IMR-90 (cell line): ENCODE measurements at regions not wholly inside any gene's neighbourhood (a gene's known extent, or its start where the extent isn't known, plus 50 kb on each side); places are given as distances from the start of the nearest gene placed in this dataset.

Source experiments
- ATAC-seq: fragments of 200-7000 bp; cut with Tn5 transposase; 2 replicates; pipeline ENCODE4 v1.9.1; 2020; ENCODE audit warnings: low read depth, mild to moderate bottlenecking, moderate library complexity
- BruUV-seq: library from RNA; stranded (reverse); fragments of 400-500 nt; replicated peaks from 2 replicates; lab custom pipeline; 2021; lab: Mats Ljungman, UMichigan
- CTCF ChIA-PET: fragments of 300-600 bp; formaldehyde crosslinking; extraction: SDS; loops from one replicate; lab custom pipeline; 2021; ENCODE audit warnings: antibody characterized with exemption; lab: Yijun Ruan, JAX
- POLR2A ChIA-PET: fragments of 300-600 bp; sonication (Branson Sonifier 250); formaldehyde crosslinking; loops from one replicate; lab custom pipeline; 2022; ENCODE audit warnings: antibody characterized with exemption; ENCODE audit not compliant: unreplicated experiment; lab: Charles Lee
- DNase-seq: peaks from one replicate; pipeline ENCODE4 v3.0.0; 2013
- H2AFZ ChIP-seq: replicated peaks from 2 replicates; pipeline ENCODE3; 2013; ENCODE audit warnings: low read length, mild to moderate bottlenecking; ENCODE audit not compliant: poor library complexity
- H2AK5ac ChIP-seq: 2 replicates; pipeline ENCODE4 v1.6.1; 2013; ENCODE audit warnings: low read depth, low read length, inconsistent platforms
- H2AK9ac ChIP-seq: replicated peaks from 2 replicates; pipeline ENCODE3; 2013; ENCODE audit warnings: mild to moderate bottlenecking, low read depth, low read length, moderate library complexity; ENCODE audit not compliant: poor library complexity
- H2BK120ac ChIP-seq: 2 replicates; pipeline ENCODE4 v1.6.1; 2013; ENCODE audit warnings: low read depth, low read length, inconsistent platforms
- H2BK15ac ChIP-seq: 3 replicates; pipeline ENCODE4 v1.6.1; 2013; ENCODE audit warnings: low read depth, low read length, inconsistent platforms
- H2BK20ac ChIP-seq: 2 replicates; pipeline ENCODE4 v1.6.1; 2013; ENCODE audit warnings: low read depth, mild to moderate bottlenecking, inconsistent platforms, low read length, moderate library complexity
- H2BK5ac ChIP-seq: 2 replicates; pipeline ENCODE4 v1.6.1; 2013; ENCODE audit warnings: mild to moderate bottlenecking, low read depth, low read length, inconsistent platforms; ENCODE audit not compliant: poor library complexity, severe bottlenecking
- H3K14ac ChIP-seq: replicated peaks from 2 replicates; pipeline ENCODE4 v1.6.1; 2013; ENCODE audit warnings: low read depth, low read length, inconsistent platforms
- H3K18ac ChIP-seq: 2 replicates; pipeline ENCODE4 v1.6.1; 2013; ENCODE audit warnings: low read depth, low read length, control low read depth
- H3K23ac ChIP-seq: 2 replicates; pipeline ENCODE4 v1.6.1; 2013; ENCODE audit warnings: low read depth, low read length, inconsistent platforms
- H3K27ac ChIP-seq: 2 replicates; pipeline ENCODE4 v1.5.1; 2013; ENCODE audit warnings: mild to moderate bottlenecking, control low read depth, low read length; ENCODE audit not compliant: insufficient read depth
- H3K27me3 ChIP-seq: 2 replicates; pipeline ENCODE4 v1.6.1; 2013; ENCODE audit warnings: low read length; ENCODE audit not compliant: control insufficient read depth, insufficient read depth
- H3K36me3 ChIP-seq: 2 replicates; pipeline ENCODE4 v1.6.1; 2013; ENCODE audit warnings: low read length, mixed read lengths; ENCODE audit not compliant: control insufficient read depth, insufficient read depth
- H3K4ac ChIP-seq: 2 replicates; pipeline ENCODE4 v1.6.1; 2013; ENCODE audit warnings: low read depth, low read length, inconsistent platforms
- H3K4me1 ChIP-seq: 2 replicates; pipeline ENCODE4 v1.6.1; 2013; ENCODE audit warnings: low read length, mixed read lengths; ENCODE audit not compliant: control insufficient read depth, insufficient read depth
- H3K4me2 ChIP-seq: 2 replicates; pipeline ENCODE4 v1.6.1; 2013; ENCODE audit warnings: low read depth, mild to moderate bottlenecking, control low read depth, low read length, moderate library complexity
- H3K4me3 ChIP-seq: 2 replicates; pipeline ENCODE4 v1.5.1; 2013; ENCODE audit warnings: low read depth, mild to moderate bottlenecking, control low read depth, low read length, moderate library complexity; ENCODE audit not compliant: insufficient read depth
- H3K56ac ChIP-seq: 2 replicates; pipeline ENCODE4 v1.6.1; 2013; ENCODE audit warnings: low read length, inconsistent platforms; ENCODE audit not compliant: insufficient read depth; ENCODE audit errors: extremely low read depth
- H3K79me1 ChIP-seq, 2 experiments: 2 replicates each; pipeline ENCODE4 v1.6.1; 2013; ENCODE audit warnings: low read length in 2 of 2, inconsistent platforms in 1 of 2, low read depth in 1 of 2
- H3K9ac ChIP-seq: 2 replicates; pipeline ENCODE4 v1.6.1; 2013; ENCODE audit warnings: low read depth, low read length, control low read depth
- H3K9me1 ChIP-seq: 2 replicates; pipeline ENCODE4 v1.6.1; 2013; ENCODE audit warnings: low read length, inconsistent platforms; ENCODE audit not compliant: insufficient read depth
- H3K9me3 ChIP-seq: 2 replicates; pipeline ENCODE4 v1.6.1; 2013; ENCODE audit warnings: low read length; ENCODE audit not compliant: control insufficient read depth, insufficient read depth
- H4K20me1 ChIP-seq: 2 replicates; pipeline ENCODE4 v1.6.1; 2013; ENCODE audit warnings: low read length, inconsistent platforms; ENCODE audit not compliant: insufficient read depth
- H4K5ac ChIP-seq: 2 replicates; pipeline ENCODE4 v1.6.1; 2013; ENCODE audit warnings: mild to moderate bottlenecking, low read depth, low read length, control low read depth
- H4K8ac ChIP-seq, 2 experiments: 2 replicates each; pipeline ENCODE4 v1.6.1; 2013; ENCODE audit warnings: low read depth in 2 of 2, low read length in 2 of 2, control low read depth in 1 of 2, inconsistent platforms in 1 of 2
- H4K91ac ChIP-seq: 2 replicates; pipeline ENCODE4 v1.6.1; 2013; ENCODE audit warnings: low read depth, low read length, inconsistent platforms; ENCODE audit not compliant: insufficient read depth
- CEBPB ChIP-seq: IDR thresholded peaks from 2 replicates; pipeline ENCODE4 v1.6.1; 2012; ENCODE audit warnings: low read depth, low read length, improper control_type of control experiment
- CHD1 ChIP-seq: IDR thresholded peaks from 2 replicates; pipeline ENCODE4 v1.6.1; 2012; ENCODE audit warnings: low read depth, low read length, improper control_type of control experiment
- CTCF ChIP-seq: conservative IDR thresholded peaks from 2 replicates; pipeline ENCODE4 v1.5.1; 2012; ENCODE audit warnings: mild to moderate bottlenecking, low read depth, low read length, improper control_type of control experiment
- ELK1 ChIP-seq: fragments of 150-350 bp; IDR thresholded peaks from 2 replicates; pipeline ENCODE4 v1.6.1; 2016; ENCODE audit warnings: low read depth, mild to moderate bottlenecking, low read length, moderate library complexity, borderline replicate concordance
- MXI1 ChIP-seq: IDR thresholded peaks from 2 replicates; pipeline ENCODE4 v1.6.1; 2012; ENCODE audit warnings: low read depth, mild to moderate bottlenecking, low read length, moderate library complexity, borderline replicate concordance
- NFE2L2 ChIP-seq: fragments of 150-350 bp; IDR thresholded peaks from 2 replicates; pipeline ENCODE4 v1.6.1; 2016; ENCODE audit warnings: low read depth, mild to moderate bottlenecking, low read length
- POLR2A ChIP-seq: IDR thresholded peaks from 2 replicates; pipeline ENCODE4 v1.6.1; 2012; ENCODE audit warnings: mild to moderate bottlenecking, low read depth, low read length
- RAD21 ChIP-seq: IDR thresholded peaks from 2 replicates; pipeline ENCODE4 v1.6.1; 2012; ENCODE audit warnings: low read length, improper control_type of control experiment
- RCOR1 ChIP-seq: IDR thresholded peaks from 2 replicates; pipeline ENCODE4 v1.6.1; 2012; ENCODE audit warnings: mild to moderate bottlenecking, low read length, improper control_type of control experiment; ENCODE audit not compliant: insufficient replicate concordance
- RFX5 ChIP-seq: IDR thresholded peaks from 2 replicates; pipeline ENCODE4 v1.8.0; 2012; ENCODE audit warnings: low read depth, mild to moderate bottlenecking, low read length, moderate library complexity
- SMC3 ChIP-seq: fragments of 150-350 bp; IDR thresholded peaks from 2 replicates; pipeline ENCODE4 v1.6.1; 2016; ENCODE audit warnings: low read depth, mild to moderate bottlenecking, antibody characterized with exemption, low read length, moderate library complexity
- USF2 ChIP-seq: fragments of 150-350 bp; IDR thresholded peaks from 2 replicates; pipeline ENCODE4 v1.6.1; 2017; ENCODE audit warnings: mild to moderate bottlenecking, antibody characterized with exemption, low read length, low read depth
- WGBS, 2 experiments: methylation state at CpG; one replicate each; pipeline versions ENCODE4 v1.1.5 to v1.1.7; 2013; ENCODE audit warnings: missing lambda C conversion rate in 2 of 2; ENCODE audit not compliant: insufficient read length in 1 of 2; ENCODE audit errors: extremely low coverage in 2 of 2; 5-methylcytosine and 5-hydroxymethylcytosine counted together
- dilution Hi-C: fragments of 300-500 bp; cut with HindIII; formaldehyde crosslinking; loops from one replicate; pipeline ENCODE4 v1.14.3; 2018; ENCODE audit warnings: low sequenced_read_pairs; ENCODE audit not compliant: unreplicated experiment
- in situ Hi-C: fragments of 300-500 bp; cut with MboI; formaldehyde crosslinking; loops from 3 replicates; pipeline ENCODE4 v1.14.3; 2019; ENCODE audit warnings: low sequenced_read_pairs, inconsistent platforms, mixed read lengths
- intact Hi-C: fragments of 100-400 bp; cut with micrococcal nuclease; formaldehyde crosslinking; loops from 2 replicates; pipeline ENCODE4 v1.10.0; 2022

GRCh38 chr2:103265521-103265920 lies 503.7 kb downstream of the TMEM182 start:
- Histone ChIP-seq H4K20me1 (no peaks in the 10 kb centered on the region), H4K91ac (no peak overlapping the region), H4K5ac (no peak overlapping the region), H3K79me1 (no peaks in the 10 kb centered on the region), H2BK120ac (no peak overlapping the region), H2AK5ac (no peak overlapping the region), H2BK15ac (no peak overlapping the region), H3K36me3 (no peaks in the 10 kb centered on the region), H3K9ac (no peak overlapping the region), H2BK5ac (no peak overlapping the region), H4K8ac (no peak overlapping the region), H3K4me1 (no peaks in the 10 kb centered on the region), H3K18ac (no peak overlapping the region), H3K9me3 (peaks cover 7% of the 10 kb centered on the region), H3K4ac (no peak overlapping the region), H3K4me2 (no peak overlapping the region), H3K23ac (no peak overlapping the region), H3K4me3 (no peak overlapping the region), H3K56ac (no peak overlapping the region), H2AK9ac (no peak overlapping the region), H3K9me1 (no peaks in the 10 kb centered on the region), H3K27ac (no peak overlapping the region), H2AFZ (no peak overlapping the region), H3K14ac (no peak overlapping the region), H3K27me3 (no peaks in the 10 kb centered on the region), H2BK20ac (no peak overlapping the region)
- POLR2A ChIA-PET: no interaction called here
- intact Hi-C loops (no loop called here), in situ Hi-C loops (no loop called here), dilution Hi-C loops (no loop called here)
- ATAC-seq (no peak), DNase-seq (no peak)
- no CpG with 5 or more reads among the region's 8 CpGs for WGBS, 2 experiments
- CTCF ChIA-PET: no interaction called here
- no TSS peak for BruUV-seq
- no peak for TF ChIP-seq USF2
- TF ChIP-seq CTCF: no peak
- TF ChIP-seq MXI1: no peak
- no peak for TF ChIP-seq CHD1
- no peak for TF ChIP-seq RAD21
- no peak for TF ChIP-seq RFX5
- TF ChIP-seq CEBPB: no peak
- TF ChIP-seq RCOR1: no peak
- no peak for TF ChIP-seq NFE2L2
- no peak for TF ChIP-seq SMC3
- TF ChIP-seq ELK1: no peak
- no peak for TF ChIP-seq POLR2A
